Chondrocyte (in vitro differentiated cells): ENCODE measurements at regions not wholly inside any gene's neighbourhood (a gene's known extent, or its start where the extent isn't known, plus 50 kb on each side); places are given as distances from the start of the nearest gene placed in this dataset.

Experiments
- DNase-seq: peaks from one replicate; pipeline ENCODE4 v3.0.0; 2021; ENCODE audit warnings: mixed read lengths, low spot score
- H3K27ac Mint-ChIP-seq: one replicate; pipeline ENCODE4 v1.8.0; 2021; ENCODE audit warnings: mild to moderate bottlenecking, moderate library complexity, mixed read lengths; ENCODE audit not compliant: unreplicated experiment
- H3K27me3 Mint-ChIP-seq: 2 replicates; pipeline ENCODE4 v1.8.0; 2021; ENCODE audit warnings: low read depth, mixed read lengths
- H3K36me3 Mint-ChIP-seq: 2 replicates; pipeline ENCODE4 v1.8.0; 2021; ENCODE audit warnings: low read depth, mixed read lengths
- H3K4me1 Mint-ChIP-seq: 2 replicates; pipeline ENCODE4 v1.8.0; 2021; ENCODE audit warnings: low read depth, mild to moderate bottlenecking, mixed read lengths
- H3K4me3 Mint-ChIP-seq: one replicate; pipeline ENCODE4 v1.8.0; 2021; ENCODE audit warnings: mild to moderate bottlenecking, moderate library complexity, mixed read lengths; ENCODE audit not compliant: unreplicated experiment
- H3K9me3 Mint-ChIP-seq: 2 replicates; pipeline ENCODE4 v1.8.0; 2021; ENCODE audit warnings: low read depth, mixed read lengths
- TF ChIP-seq, protein P1 (sequence below): fragments of 200-600 bp; sonication (generic); IDR thresholded peaks from 2 replicates; pipeline ENCODE4 v1.5.0; 2021; ENCODE audit warnings: antibody characterized with exemption, mild to moderate bottlenecking, moderate library complexity

DNA sequence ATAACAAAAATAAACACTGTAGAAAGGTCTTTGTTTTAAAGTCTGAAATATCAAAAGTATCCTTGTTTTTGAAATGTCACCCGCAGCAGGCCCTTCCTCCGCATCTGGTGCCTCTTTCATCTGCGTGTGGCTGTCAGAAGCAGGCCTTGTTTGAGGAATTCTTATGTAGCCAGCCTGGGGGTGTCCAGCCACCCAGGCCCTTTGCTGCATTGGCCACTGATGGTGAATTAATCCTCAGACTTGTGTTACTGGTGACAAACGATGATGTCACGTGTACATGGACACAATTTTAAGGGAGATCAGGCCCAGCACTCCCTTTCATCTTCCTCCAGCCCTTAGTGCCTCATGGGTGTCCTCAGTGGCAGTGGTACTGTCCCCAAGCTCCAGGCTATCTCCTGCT lies 208.0 kb upstream of the GALNT2 start:
- Mint-ChIP-seq H3K27ac (no peak overlapping the region), H3K27me3 (peaks cover 8% of the 10 kb centered on the region), H3K4me1 (peaks cover 16% of the 10 kb centered on the region), H3K4me3 (no peak overlapping the region), H3K36me3 (peaks cover 3% of the 10 kb centered on the region), H3K9me3 (no peaks in the 10 kb centered on the region)
- TF ChIP-seq, protein P1, sequence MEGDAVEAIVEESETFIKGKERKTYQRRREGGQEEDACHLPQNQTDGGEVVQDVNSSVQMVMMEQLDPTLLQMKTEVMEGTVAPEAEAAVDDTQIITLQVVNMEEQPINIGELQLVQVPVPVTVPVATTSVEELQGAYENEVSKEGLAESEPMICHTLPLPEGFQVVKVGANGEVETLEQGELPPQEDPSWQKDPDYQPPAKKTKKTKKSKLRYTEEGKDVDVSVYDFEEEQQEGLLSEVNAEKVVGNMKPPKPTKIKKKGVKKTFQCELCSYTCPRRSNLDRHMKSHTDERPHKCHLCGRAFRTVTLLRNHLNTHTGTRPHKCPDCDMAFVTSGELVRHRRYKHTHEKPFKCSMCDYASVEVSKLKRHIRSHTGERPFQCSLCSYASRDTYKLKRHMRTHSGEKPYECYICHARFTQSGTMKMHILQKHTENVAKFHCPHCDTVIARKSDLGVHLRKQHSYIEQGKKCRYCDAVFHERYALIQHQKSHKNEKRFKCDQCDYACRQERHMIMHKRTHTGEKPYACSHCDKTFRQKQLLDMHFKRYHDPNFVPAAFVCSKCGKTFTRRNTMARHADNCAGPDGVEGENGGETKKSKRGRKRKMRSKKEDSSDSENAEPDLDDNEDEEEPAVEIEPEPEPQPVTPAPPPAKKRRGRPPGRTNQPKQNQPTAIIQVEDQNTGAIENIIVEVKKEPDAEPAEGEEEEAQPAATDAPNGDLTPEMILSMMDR = no peak
- no peak for DNase-seq

DNA sequence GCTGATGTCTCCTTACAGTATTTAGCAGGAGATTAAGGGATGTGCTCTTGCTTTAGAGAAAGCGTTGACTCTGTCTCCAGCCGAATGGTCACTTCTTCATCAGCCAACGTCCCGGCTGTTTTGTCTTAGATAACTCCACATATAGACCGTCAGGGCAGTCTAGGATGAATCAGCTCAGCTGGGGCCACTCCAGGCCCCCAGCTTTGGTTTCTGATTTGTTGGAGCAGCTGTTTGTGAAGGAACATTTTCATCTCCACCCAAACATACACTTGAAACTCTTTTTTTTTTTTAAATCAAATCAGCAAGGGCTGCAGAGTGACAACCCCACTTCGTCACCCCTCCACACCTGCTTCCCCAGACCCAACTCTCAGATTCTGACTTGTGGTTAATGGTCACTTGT lies 206.1 kb upstream of the GALNT2 start:
- TF ChIP-seq, protein P1 = no peak
- DNase-seq = no peak
- H3K4me3 Mint-ChIP-seq = no peak overlapping the region
- no peaks in the 10 kb centered on the region for H3K27me3 Mint-ChIP-seq
- H3K4me1 Mint-ChIP-seq = peaks cover 19% of the 10 kb centered on the region
- H3K36me3 Mint-ChIP-seq = no peaks in the 10 kb centered on the region
- no peaks in the 10 kb centered on the region for H3K9me3 Mint-ChIP-seq
- H3K27ac Mint-ChIP-seq = no peak overlapping the region

DNA sequence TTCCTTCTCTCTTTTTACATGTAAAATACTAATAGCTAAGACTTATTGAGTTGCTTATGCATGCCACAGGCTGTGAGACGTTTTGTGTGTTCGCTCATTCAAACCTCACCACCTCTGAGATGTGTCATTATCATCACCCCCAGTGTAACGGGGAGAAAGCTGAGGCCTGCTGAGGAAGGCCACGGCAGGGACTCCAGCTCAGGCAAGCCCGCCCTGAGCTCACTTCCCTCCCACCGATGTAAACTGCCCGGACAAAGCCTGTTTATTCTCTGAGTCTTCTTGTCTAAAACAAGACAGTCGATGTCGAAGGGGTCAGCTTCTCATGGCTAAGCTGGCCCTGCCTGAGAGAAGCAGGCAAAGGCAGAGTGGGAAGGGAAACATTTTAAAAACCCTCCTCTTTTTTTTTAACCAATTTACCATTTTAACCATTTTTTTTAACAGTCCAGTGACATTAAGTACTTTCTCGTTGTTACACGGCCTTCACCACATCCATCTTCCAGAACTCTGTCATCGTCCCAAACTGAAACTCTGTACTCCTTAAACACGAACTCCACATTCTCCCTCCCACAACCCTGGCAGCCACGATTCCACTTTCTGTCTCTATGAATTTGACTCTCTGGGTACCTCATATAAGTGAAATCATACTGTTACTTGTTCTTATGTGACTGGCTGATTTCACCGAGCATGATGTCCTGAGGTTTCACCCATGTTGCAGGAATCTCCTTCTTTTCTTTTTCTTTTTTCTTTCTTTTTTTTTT lies 204.8 kb upstream of the GALNT2 start:
- peaks cover 18% of the 10 kb centered on the region for H3K4me1 Mint-ChIP-seq
- H3K27me3 Mint-ChIP-seq = no peaks in the 10 kb centered on the region
- no peaks in the 10 kb centered on the region for H3K9me3 Mint-ChIP-seq
- no peak for DNase-seq
- peak overlapping the region; percentile 9 for H3K27ac Mint-ChIP-seq
- H3K36me3 Mint-ChIP-seq = no peaks in the 10 kb centered on the region
- no peak overlapping the region for H3K4me3 Mint-ChIP-seq
- TF ChIP-seq, protein P1 = no peak

DNA sequence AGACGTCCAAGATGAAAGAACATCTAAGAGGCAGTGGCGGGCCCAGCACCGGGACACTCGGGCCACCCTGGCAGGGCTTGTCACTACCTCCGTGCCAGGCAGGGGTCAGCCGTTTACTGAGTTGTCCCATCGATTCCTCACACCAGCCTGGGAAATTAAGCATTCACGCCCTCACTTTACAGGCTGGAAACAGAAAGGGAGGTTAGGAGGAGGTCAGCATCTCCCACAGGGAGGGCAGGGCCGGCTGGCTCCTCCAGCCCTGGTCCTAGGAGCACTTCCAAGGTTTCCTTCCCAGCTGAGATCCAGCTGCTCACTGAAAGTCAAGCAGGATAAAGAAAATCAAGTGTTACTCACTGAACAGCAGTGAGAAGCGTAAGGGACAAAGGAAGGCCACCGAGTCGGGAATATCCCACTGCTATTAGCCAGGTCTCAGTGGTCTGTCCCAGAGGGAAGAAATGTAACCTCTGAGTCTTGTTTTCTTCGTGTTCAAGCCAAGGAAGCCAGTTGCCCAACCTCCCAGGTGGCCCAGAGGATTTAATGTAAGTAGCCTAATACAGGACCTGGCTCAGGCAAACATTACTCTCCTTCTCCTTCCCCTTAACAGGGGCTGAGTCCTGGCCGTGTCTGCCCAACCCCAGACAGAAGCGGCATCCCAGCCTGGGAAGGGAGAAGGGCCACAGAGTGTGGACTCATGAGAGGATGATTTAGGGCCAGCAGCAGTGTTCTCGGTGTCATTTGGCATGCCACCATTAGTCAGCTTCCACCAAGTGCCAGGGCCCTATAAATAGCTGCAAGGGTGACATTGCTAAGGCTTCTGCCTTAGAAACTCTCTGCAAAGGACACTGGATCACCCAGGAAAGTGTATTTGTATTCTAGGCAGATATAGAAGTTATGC lies 203.1 kb upstream of the GALNT2 start:
- no peak overlapping the region for H3K4me3 Mint-ChIP-seq

More for the DNA sequence above, 203.1 kb upstream of the GALNT2 start:
- TF ChIP-seq, protein P1 = no peak
- H3K9me3 Mint-ChIP-seq = no peaks in the 10 kb centered on the region
- H3K36me3 Mint-ChIP-seq = no peaks in the 10 kb centered on the region
- H3K27me3 Mint-ChIP-seq = no peaks in the 10 kb centered on the region
- no peak for DNase-seq
- peaks cover 15% of the 10 kb centered on the region for H3K4me1 Mint-ChIP-seq
- no peak overlapping the region for H3K27ac Mint-ChIP-seq
